Tibial artery (tissue), 4 donors: ENCODE measurements at regions not wholly inside any gene's neighbourhood (a gene's known extent, or its start where the extent isn't known, plus 50 kb on each side); places are given as distances from the start of the nearest gene placed in this dataset.

Experiments
- DNase-seq, 2 donors: peaks; one replicate each; pipeline ENCODE4 v3.0.0-alpha.2; 2019
- H3K27ac ChIP-seq, 2 donors: fragments of 200-600 bp; sonication (generic) in 1 of 2; 1 replicate in 1 of 2; 2 replicates in 1 of 2; pipeline ENCODE4 v1.5.1; 2018 to 2019; ENCODE audit warnings: mild to moderate bottlenecking in 1 of 2
- H3K27me3 ChIP-seq, 2 donors: fragments of 200-600 bp; sonication (generic) in 1 of 2; one replicate each; pipeline versions ENCODE4 v1.5.1 to v1.6.0; 2016 to 2019
- H3K36me3 ChIP-seq, 3 donors: fragments of 200-600 bp; sonication (generic) in 2 of 3; one replicate each; pipeline ENCODE4 v1.5.1; 2016 to 2019; ENCODE audit warnings: mild to moderate bottlenecking in 2 of 3
- H3K4me1 ChIP-seq, 4 donors: fragments of 200-600 bp; sonication (generic) in 2 of 4; 1 replicate in 3 of 4; 2 replicates in 1 of 4; pipeline ENCODE4 v1.5.1; 2016 to 2019
- H3K4me3 ChIP-seq, 2 donors: fragments of 200-600 bp; sonication (generic) in 1 of 2; 1 replicate in 1 of 2; 2 replicates in 1 of 2; pipeline ENCODE4 v1.5.1; 2018 to 2019; ENCODE audit warnings: mild to moderate bottlenecking in 2 of 2
- H3K9me3 ChIP-seq, 3 donors: fragments of 200-600 bp; sonication (generic) in 1 of 3; one replicate each; pipeline ENCODE4 v1.5.1; 2016 to 2019
- CTCF ChIP-seq, 2 experiments: fragments of 200-600 bp in 1 of 2; fragments of 450-650 bp in 1 of 2; IDR thresholded peaks; one replicate each; pipeline ENCODE4 v1.5.1; 2017 to 2019; ENCODE audit warnings: antibody characterized with exemption in 2 of 2, mild to moderate bottlenecking in 1 of 2, moderate library complexity in 1 of 2
- intact Hi-C: fragments of 100-400 bp; cut with DNase I; formaldehyde crosslinking; loops from one replicate; pipeline ENCODE4 v1.15.0; 2023; ENCODE audit warnings: low total_unique reads

GRCh38 chr13:40121722-40122121 is 466.3 kb downstream of the COG6 start:
- intact Hi-C loops: no loop called here
- Histone ChIP-seq H3K36me3 (no peaks in the 10 kb centered on the region), H3K9me3 (no peaks in the 10 kb centered on the region), H3K4me1 (peaks cover 0 to 41% (median 14%) of the 10 kb centered on the region in 4 donors), H3K27ac (peak overlapping the region; percentile 36 to 47), H3K4me3 (no peak overlapping the region), H3K27me3 (no peaks in the 10 kb centered on the region)
- TF ChIP-seq CTCF (IDR thresholded peaks at IDR 0.05): no peak
- no peak for DNase-seq

- H3K36me3 ChIP-seq: no peaks in the 10 kb centered on the region
- TF ChIP-seq CTCF (IDR thresholded peaks at IDR 0.05): no peak
- H3K9me3 ChIP-seq: no peaks in the 10 kb centered on the region
- H3K4me1 ChIP-seq: peaks cover 0 to 42% (median 14%) of the 10 kb centered on the region in 4 donors
- no peak overlapping the region for H3K4me3 ChIP-seq
- intact Hi-C loops: no loop called here
- DNase-seq: no peak
- no peak overlapping the region for H3K27ac ChIP-seq
- no peaks in the 10 kb centered on the region for H3K27me3 ChIP-seq
Measured at GRCh38 chr13:40123962-40124632, 468.6 kb downstream of the COG6 start.

- H3K9me3 ChIP-seq: no peaks in the 10 kb centered on the region
- no peak overlapping the region for H3K27ac ChIP-seq
- no peaks in the 10 kb centered on the region for H3K36me3 ChIP-seq
- peaks cover 0 to 42% (median 14%) of the 10 kb centered on the region in 4 donors for H3K4me1 ChIP-seq
- intact Hi-C loops: no loop called here
- no peak for DNase-seq
- no peak for TF ChIP-seq CTCF (IDR thresholded peaks at IDR 0.05)
- H3K27me3 ChIP-seq: no peaks in the 10 kb centered on the region
- H3K4me3 ChIP-seq: no peak overlapping the region
Measured at GRCh38 chr13:40124633-40125015, 469.2 kb downstream of the COG6 start.

GRCh38 chr13:40125336-40125735 is 469.9 kb downstream of the COG6 start:
- Histone ChIP-seq H3K27ac (no peak overlapping the region), H3K9me3 (no peaks in the 10 kb centered on the region), H3K27me3 (no peaks in the 10 kb centered on the region), H3K4me3 (no peak overlapping the region), H3K4me1 (peaks cover 0 to 37% (median 14%) of the 10 kb centered on the region in 4 donors), H3K36me3 (no peaks in the 10 kb centered on the region)
- no peak for TF ChIP-seq CTCF (IDR thresholded peaks at IDR 0.05)
- intact Hi-C loops: no loop called here
- no peak for DNase-seq

- no peaks in the 10 kb centered on the region for H3K9me3 ChIP-seq
- intact Hi-C loops: no loop called here
- no peaks in the 10 kb centered on the region for H3K36me3 ChIP-seq
- DNase-seq: no peak
- H3K4me3 ChIP-seq: no peak overlapping the region
- H3K4me1 ChIP-seq: peaks cover 0 to 25% (median 8%) of the 10 kb centered on the region in 4 donors
- TF ChIP-seq CTCF (IDR thresholded peaks at IDR 0.05): no peak
- H3K27me3 ChIP-seq: no peaks in the 10 kb centered on the region
- no peak overlapping the region for H3K27ac ChIP-seq
Measured at GRCh38 chr13:40126306-40127085, 471.0 kb downstream of the COG6 start.
